Endothelial cell of umbilical vein (primary cell): ENCODE measurements at regions not wholly inside any gene's neighbourhood (a gene's known extent, or its start where the extent isn't known, plus 50 kb on each side); places are given as distances from the start of the nearest gene placed in this dataset.

Source experiments
- BruUV-seq: library from RNA; stranded (reverse); fragments of 400-500 nt; replicated peaks from 2 replicates; lab custom pipeline; 2021; lab: Mats Ljungman, UMichigan
- CTCF ChIA-PET: fragments of 300-600, 350-600 bp; sonication (Branson Sonifier 250); formaldehyde crosslinking; loops from one replicate; lab custom pipeline; 2021; ENCODE audit warnings: antibody characterized with exemption, inconsistent platforms; lab: Charles Lee
- POLR2A ChIA-PET: fragments of 300-600, 350-600 bp; sonication (Branson Sonifier 250); formaldehyde crosslinking; loops from one replicate; lab custom pipeline; 2021; ENCODE audit warnings: antibody characterized with exemption, inconsistent platforms; lab: Charles Lee
- DNase-seq: peaks from one replicate; pipeline ENCODE4 v3.0.0-alpha.2; 2011; ENCODE audit warnings: low read depth, low spot score
- FAIRE-seq: peaks from 2 replicates; lab custom pipeline; 2011; peaks lifted over from hg19 to GRCh38; lab: Jason Lieb, UNC
- H2AFZ ChIP-seq: 2 replicates; pipeline ENCODE4 v1.6.0; 2012; ENCODE audit warnings: low read depth, low read length, control low read depth, inconsistent platforms
- H3K27ac ChIP-seq: 2 replicates; pipeline ENCODE4 v1.5.1; 2011; ENCODE audit warnings: low read depth, mild to moderate bottlenecking, control low read depth, low read length, moderate library complexity; ENCODE audit not compliant: insufficient read depth
- H3K27me3 ChIP-seq, 2 experiments: 2 replicates each; pipeline versions ENCODE4 v1.6.0 to v1.6.1; 2011; ENCODE audit warnings: low read length in 2 of 2, mixed read lengths in 1 of 2; ENCODE audit not compliant: control insufficient read depth in 2 of 2, insufficient read depth in 2 of 2
- H3K36me3 ChIP-seq, 2 experiments: 2 replicates in 1 of 2; 3 replicates in 1 of 2; pipeline ENCODE4 v1.5.1; 2011; ENCODE audit warnings: low read length in 2 of 2, mild to moderate bottlenecking in 1 of 2, moderate library complexity in 1 of 2; ENCODE audit not compliant: control insufficient read depth in 2 of 2, insufficient read depth in 2 of 2; ENCODE audit errors: extremely low read depth in 1 of 2
- H3K4me1 ChIP-seq: 3 replicates; pipeline ENCODE4 v1.5.1; 2011; ENCODE audit warnings: mild to moderate bottlenecking, low read length; ENCODE audit not compliant: control insufficient read depth, insufficient read depth; ENCODE audit errors: extremely low read depth
- H3K4me2 ChIP-seq: 2 replicates; pipeline ENCODE4 v1.6.1; 2011; ENCODE audit warnings: low read length, control low read depth, mixed read lengths; ENCODE audit not compliant: insufficient read depth
- H3K4me3 ChIP-seq, 3 experiments: fragments of 200-600 bp in 1 of 3; sonication (generic), shearing (Covaris generic) in 1 of 3; replicated peaks in 1 of 3; 2 replicates each; pipeline ENCODE4 v1.5.1; 2011 to 2016; ENCODE audit warnings: control low read depth in 3 of 3, low read length in 3 of 3, mild to moderate bottlenecking in 2 of 3, inconsistent platforms in 1 of 3, low read depth in 1 of 3, moderate library complexity in 1 of 3; ENCODE audit not compliant: insufficient read depth in 1 of 3
- H3K79me2 ChIP-seq: 2 replicates; pipeline ENCODE4 v1.6.0; 2012; ENCODE audit warnings: low read length, inconsistent platforms; ENCODE audit not compliant: control insufficient read depth, insufficient read depth
- H3K9ac ChIP-seq: replicated peaks from 2 replicates; pipeline ENCODE3; 2011; ENCODE audit warnings: low read length, control low read depth; ENCODE audit not compliant: insufficient read depth; ENCODE audit errors: extremely low read depth
- H3K9me1 ChIP-seq: replicated peaks from 3 replicates; pipeline ENCODE4 v1.6.0; 2011; ENCODE audit warnings: mild to moderate bottlenecking, low read length; ENCODE audit not compliant: control insufficient read depth, insufficient read depth; ENCODE audit errors: extremely low read depth
- H3K9me3 ChIP-seq: replicated peaks from 2 replicates; pipeline ENCODE4 v1.5.1; 2012; ENCODE audit warnings: low read length, inconsistent platforms; ENCODE audit not compliant: control insufficient read depth, insufficient read depth
- H4K20me1 ChIP-seq: replicated peaks from 2 replicates; pipeline ENCODE3; 2011; ENCODE audit warnings: mild to moderate bottlenecking, low read length; ENCODE audit not compliant: control insufficient read depth, insufficient read depth; ENCODE audit errors: extremely low read depth
- CTCF ChIP-seq, 2 donors: IDR thresholded peaks; 1 replicate in 1 of 2; 2 replicates in 1 of 2; pipeline ENCODE4 v1.5.1; 2011; ENCODE audit warnings: low read length in 2 of 2, mild to moderate bottlenecking in 2 of 2, moderate library complexity in 2 of 2, control low read depth in 1 of 2, inconsistent platforms in 1 of 2, low read depth in 1 of 2; ENCODE audit not compliant: insufficient read depth in 1 of 2; ENCODE audit errors: extremely low read depth in 1 of 2
- EZH2 ChIP-seq: IDR thresholded peaks from 2 replicates; pipeline ENCODE4 v1.6.1; 2012; ENCODE audit warnings: borderline replicate concordance, low read depth, mild to moderate bottlenecking, moderate library complexity, low read length, inconsistent platforms; ENCODE audit not compliant: severe bottlenecking
- FOS ChIP-seq: IDR thresholded peaks from 2 replicates; pipeline ENCODE4 v1.6.1; 2011; ENCODE audit warnings: mild to moderate bottlenecking, low read length, moderate library complexity, borderline replicate concordance; ENCODE audit not compliant: insufficient read depth
- GATA2 ChIP-seq: IDR thresholded peaks from 2 replicates; pipeline ENCODE4 v1.7.0; 2011; ENCODE audit warnings: low read depth, mild to moderate bottlenecking, moderate library complexity, mixed read lengths, low read length; ENCODE audit not compliant: insufficient read length, insufficient read depth
- JUN ChIP-seq: IDR thresholded peaks from 2 replicates; pipeline ENCODE4 v1.6.1; 2011; ENCODE audit warnings: borderline replicate concordance, low read depth; ENCODE audit not compliant: insufficient read length, insufficient read depth
- MAX ChIP-seq: IDR thresholded peaks from 2 replicates; pipeline ENCODE4 v1.6.1; 2011; ENCODE audit not compliant: insufficient read depth, insufficient read length
- MYC ChIP-seq: IDR thresholded peaks from one replicate; pipeline ENCODE4 v1.6.1; 2011; ENCODE audit warnings: mild to moderate bottlenecking, low read depth, low read length
- POLR2A ChIP-seq: IDR thresholded peaks from 2 replicates; pipeline ENCODE4 v1.6.1; 2012; ENCODE audit warnings: low read depth, mild to moderate bottlenecking, control low read depth, low read length
- POLR2AphosphoS5 ChIP-seq: IDR thresholded peaks from 2 replicates; pipeline ENCODE4 v1.6.1; 2012; ENCODE audit warnings: low read depth, mild to moderate bottlenecking, control low read depth, low read length, moderate library complexity; ENCODE audit not compliant: insufficient read depth
- dilution Hi-C: fragments of 300-500 bp; cut with MboI; formaldehyde crosslinking; loops from one replicate; pipeline ENCODE4 v1.15.0; 2019; ENCODE audit warnings: low sequenced_read_pairs; ENCODE audit not compliant: extremely low pct_ligation_motif_present
- intact Hi-C: fragments of 100-400 bp; cut with micrococcal nuclease; formaldehyde crosslinking; loops from one replicate; pipeline ENCODE4 v1.10.0; 2022

DNA sequence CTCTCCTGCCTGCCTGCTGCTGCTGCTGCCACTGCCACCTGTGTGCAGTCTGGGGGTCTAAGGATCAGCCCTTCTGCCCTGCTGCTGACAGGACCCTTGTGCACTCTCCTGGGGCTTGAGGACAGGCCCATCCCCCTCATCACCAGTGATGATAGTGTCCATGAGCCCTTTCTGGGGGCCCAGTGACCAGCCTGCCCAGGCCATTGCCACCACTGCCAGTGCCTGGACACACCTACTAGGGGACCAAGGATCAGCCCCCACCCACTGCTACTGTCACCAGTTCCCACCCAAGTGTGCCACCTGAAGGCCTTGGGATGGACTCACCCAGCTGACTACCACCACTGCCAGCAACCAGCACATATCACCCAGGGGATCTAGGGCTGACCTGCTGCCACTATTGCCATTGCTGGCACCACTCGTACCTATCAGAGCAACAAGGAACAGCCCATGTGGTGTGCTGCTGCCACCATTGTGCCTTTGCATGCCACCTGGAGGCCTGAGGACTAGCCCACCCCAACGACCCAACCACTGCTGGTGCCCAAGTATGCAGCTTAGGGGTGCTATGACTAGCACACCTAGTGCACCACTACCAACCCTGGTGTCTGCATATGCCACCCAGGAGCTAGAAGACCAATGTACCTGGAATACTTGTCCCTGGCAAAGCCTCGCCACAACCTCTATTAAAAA lies 994.3 kb downstream of the PCDH17 start:
- Histone ChIP-seq H3K4me3 (no peak overlapping the region), H4K20me1 (no peaks in the 10 kb centered on the region), H3K9me3 (no peaks in the 10 kb centered on the region), H3K36me3 (no peaks in the 10 kb centered on the region), H3K79me2 (no peaks in the 10 kb centered on the region), H3K4me2 (no peak overlapping the region), H3K4me1 (no peaks in the 10 kb centered on the region), H2AFZ (no peak overlapping the region), H3K27ac (no peak overlapping the region), H3K27me3 (no peaks in the 10 kb centered on the region), H3K9me1 (no peaks in the 10 kb centered on the region), H3K9ac (no peak overlapping the region)
- TF ChIP-seq FOS = no peak
- no peak for TF ChIP-seq GATA2
- TF ChIP-seq MAX = no peak
- TF ChIP-seq CTCF (IDR thresholded peaks at IDR 0.05; ENCODE audit: extremely low read depth in 1 of 2, insufficient read depth in 1 of 2, low read depth in 1 of 2, low read length in 2 of 2) = no peak
- no peak for TF ChIP-seq POLR2A
- TF ChIP-seq EZH2 = no peak
- no peak for TF ChIP-seq POLR2AphosphoS5
- TF ChIP-seq JUN = no peak
- TF ChIP-seq MYC = no peak
- ChIA-PET POLR2A (no interaction called here), CTCF (interaction anchor here (0.8 kb wide), 1 partner anchor 9 kb away, joined by 3 read pairs; no protein-coding TSS in a partner anchor)
- FAIRE-seq (no peak), DNase-seq (no peak)
- no TSS peak for BruUV-seq
- intact Hi-C loops = no loop called here
- dilution Hi-C loops = no loop called here
